ENCODE measurements at regions not wholly inside any gene's neighbourhood (a gene's known extent, or its start where the extent isn't known, plus 50 kb on each side); places are given as distances from the start of the nearest gene placed in this dataset.
A peak's percentile ranks its signal among the peaks of the same experiment; 100 is the strongest.

GRCh38 chr2:150605664-150606063 is 118.2 kb upstream of the RND3 start:
- Histone ChIP-seq H4K20me1 (ENCODE audit: control insufficient read depth, insufficient read depth, low read depth, low read length) (no peaks in the 10 kb centered on the region), H3K9me3 (ENCODE audit: control insufficient read depth, insufficient read depth, low read length) (no peaks in the 10 kb centered on the region), H3K4me2 (ENCODE audit: low read length) (no peak overlapping the region), H3F3A (ENCODE audit: control insufficient read depth, insufficient read depth) (no peaks in the 10 kb centered on the region), H3K36me3 (ENCODE audit: control insufficient read depth, low read length) (no peaks in the 10 kb centered on the region), H3K79me2 (ENCODE audit: control insufficient read depth, low read length) (no peaks in the 10 kb centered on the region), H3K4me3 (ENCODE audit: low read length) (no peak overlapping the region), H3K27ac (ENCODE audit: low read depth, low read length) (no peak overlapping the region), H3K9me2 (replicated peaks; ENCODE audit: control insufficient read depth, low read length) (no peaks in the 10 kb centered on the region), H3K27me3 (ENCODE audit: control insufficient read depth, low read length) (no peaks in the 10 kb centered on the region), H3K4me1 (ENCODE audit: control insufficient read depth, low read length) (no peaks in the 10 kb centered on the region)
- TF ChIP-seq EZH2phosphoT487 (IDR thresholded peaks at IDR 0.05; ENCODE audit: borderline replicate concordance, low read length) (no peak), CTCF (IDR thresholded peaks at IDR 0.05; ENCODE audit: low read depth, low read length, poor library complexity, severe bottlenecking) (no peak)

- Histone ChIP-seq H3K27me3 (ENCODE audit: control insufficient read depth, low read length) (no peaks in the 10 kb centered on the region), H3K36me3 (ENCODE audit: control insufficient read depth, low read length) (no peaks in the 10 kb centered on the region), H4K20me1 (ENCODE audit: control insufficient read depth, insufficient read depth, low read depth, low read length) (no peaks in the 10 kb centered on the region), H3K79me2 (ENCODE audit: control insufficient read depth, low read length) (no peaks in the 10 kb centered on the region), H3F3A (ENCODE audit: control insufficient read depth, insufficient read depth) (no peaks in the 10 kb centered on the region), H3K4me1 (ENCODE audit: control insufficient read depth, low read length) (no peaks in the 10 kb centered on the region), H3K4me3 (ENCODE audit: low read length) (no peak overlapping the region), H3K9me2 (replicated peaks; ENCODE audit: control insufficient read depth, low read length) (no peaks in the 10 kb centered on the region), H3K9me3 (ENCODE audit: control insufficient read depth, insufficient read depth, low read length) (no peaks in the 10 kb centered on the region), H3K4me2 (ENCODE audit: low read length) (no peak overlapping the region), H3K27ac (ENCODE audit: low read depth, low read length) (no peak overlapping the region)
- TF ChIP-seq EZH2phosphoT487 (IDR thresholded peaks at IDR 0.05; ENCODE audit: borderline replicate concordance, low read length) (no peak), CTCF (IDR thresholded peaks at IDR 0.05; ENCODE audit: low read depth, low read length, poor library complexity, severe bottlenecking) (no peak)
These were observed 114.0 kb upstream of the RND3 start for GRCh38 chr2:150601280-150602038.

- no peaks in the 10 kb centered on the region for H3K9me2 ChIP-seq (replicated peaks; ENCODE audit: control insufficient read depth, low read length)
- H3K4me1 ChIP-seq (ENCODE audit: control insufficient read depth, low read length) = no peaks in the 10 kb centered on the region
- H3K36me3 ChIP-seq (ENCODE audit: control insufficient read depth, low read length) = no peaks in the 10 kb centered on the region
- H3K4me3 ChIP-seq (ENCODE audit: low read length) = no peak overlapping the region
- H4K20me1 ChIP-seq (ENCODE audit: control insufficient read depth, insufficient read depth, low read depth, low read length) = no peaks in the 10 kb centered on the region
- no peak overlapping the region for H3K4me2 ChIP-seq (ENCODE audit: low read length)
- no peaks in the 10 kb centered on the region for H3K9me3 ChIP-seq (ENCODE audit: control insufficient read depth, insufficient read depth, low read length)
- TF ChIP-seq CTCF (IDR thresholded peaks at IDR 0.05; ENCODE audit: low read depth, low read length, poor library complexity, severe bottlenecking) (peak; percentile 37), EZH2phosphoT487 (IDR thresholded peaks at IDR 0.05; ENCODE audit: borderline replicate concordance, low read length) (no peak)
- no peaks in the 10 kb centered on the region for H3K79me2 ChIP-seq (ENCODE audit: control insufficient read depth, low read length)
- H3K27ac ChIP-seq (ENCODE audit: low read depth, low read length) = no peak overlapping the region
- no peaks in the 10 kb centered on the region for H3F3A ChIP-seq (ENCODE audit: control insufficient read depth, insufficient read depth)
- no peaks in the 10 kb centered on the region for H3K27me3 ChIP-seq (ENCODE audit: control insufficient read depth, low read length)
These were observed 112.4 kb upstream of the RND3 start for GRCh38 chr2:150599889-150600288.

Measured in DOHH2 (cell line).